Upper lobe of left lung (tissue), 4 donors: ENCODE measurements at regions not wholly inside any gene's neighbourhood (a gene's known extent, or its start where the extent isn't known, plus 50 kb on each side); places are given as distances from the start of the nearest gene placed in this dataset.

Source experiments
- POLR2A ChIP-seq, 4 donors: fragments of 450-650 bp; IDR thresholded peaks; one replicate each; pipeline ENCODE4 v1.5.1; 2016 to 2017; ENCODE audit warnings: antibody characterized with exemption in 4 of 4, mild to moderate bottlenecking in 2 of 4
- TF ChIP-seq, protein P1 (sequence below), 6 experiments: fragments of 450-650 bp in 4 of 6; fragments of 200-600 bp in 2 of 6; sonication (generic) in 2 of 6; IDR thresholded peaks; one replicate each; pipeline ENCODE4 v1.5.1; 2016 to 2019; ENCODE audit warnings: antibody characterized with exemption in 6 of 6

DNA sequence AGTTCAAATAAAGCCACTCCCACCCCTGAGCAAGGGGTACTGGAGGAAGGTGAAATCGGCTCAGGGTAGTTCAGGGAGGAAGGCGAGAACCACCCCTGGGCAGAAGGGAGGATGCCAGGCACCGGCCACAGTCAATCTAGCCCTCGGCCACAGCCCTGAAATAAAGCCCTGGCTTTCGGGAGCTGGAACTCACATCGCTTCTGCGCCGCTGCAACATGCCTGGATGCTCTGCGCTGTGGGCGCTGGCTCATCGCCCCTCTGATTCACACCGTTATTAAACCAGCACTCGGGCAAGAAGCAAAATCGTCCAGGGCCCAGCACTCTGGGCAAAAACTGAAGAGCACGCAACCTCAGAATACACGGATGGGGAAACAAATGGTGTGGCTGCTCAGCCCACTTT lies 136.9 kb upstream of the RREB1 start:
- TF ChIP-seq, protein P1, sequence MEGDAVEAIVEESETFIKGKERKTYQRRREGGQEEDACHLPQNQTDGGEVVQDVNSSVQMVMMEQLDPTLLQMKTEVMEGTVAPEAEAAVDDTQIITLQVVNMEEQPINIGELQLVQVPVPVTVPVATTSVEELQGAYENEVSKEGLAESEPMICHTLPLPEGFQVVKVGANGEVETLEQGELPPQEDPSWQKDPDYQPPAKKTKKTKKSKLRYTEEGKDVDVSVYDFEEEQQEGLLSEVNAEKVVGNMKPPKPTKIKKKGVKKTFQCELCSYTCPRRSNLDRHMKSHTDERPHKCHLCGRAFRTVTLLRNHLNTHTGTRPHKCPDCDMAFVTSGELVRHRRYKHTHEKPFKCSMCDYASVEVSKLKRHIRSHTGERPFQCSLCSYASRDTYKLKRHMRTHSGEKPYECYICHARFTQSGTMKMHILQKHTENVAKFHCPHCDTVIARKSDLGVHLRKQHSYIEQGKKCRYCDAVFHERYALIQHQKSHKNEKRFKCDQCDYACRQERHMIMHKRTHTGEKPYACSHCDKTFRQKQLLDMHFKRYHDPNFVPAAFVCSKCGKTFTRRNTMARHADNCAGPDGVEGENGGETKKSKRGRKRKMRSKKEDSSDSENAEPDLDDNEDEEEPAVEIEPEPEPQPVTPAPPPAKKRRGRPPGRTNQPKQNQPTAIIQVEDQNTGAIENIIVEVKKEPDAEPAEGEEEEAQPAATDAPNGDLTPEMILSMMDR (IDR thresholded peaks at IDR 0.05), result no peak
- no peak for TF ChIP-seq POLR2A (IDR thresholded peaks at IDR 0.05)
